ENCODE measurements at regions not wholly inside any gene's neighbourhood (a gene's known extent, or its start where the extent isn't known, plus 50 kb on each side); places are given as distances from the start of the nearest gene placed in this dataset.

DNA sequence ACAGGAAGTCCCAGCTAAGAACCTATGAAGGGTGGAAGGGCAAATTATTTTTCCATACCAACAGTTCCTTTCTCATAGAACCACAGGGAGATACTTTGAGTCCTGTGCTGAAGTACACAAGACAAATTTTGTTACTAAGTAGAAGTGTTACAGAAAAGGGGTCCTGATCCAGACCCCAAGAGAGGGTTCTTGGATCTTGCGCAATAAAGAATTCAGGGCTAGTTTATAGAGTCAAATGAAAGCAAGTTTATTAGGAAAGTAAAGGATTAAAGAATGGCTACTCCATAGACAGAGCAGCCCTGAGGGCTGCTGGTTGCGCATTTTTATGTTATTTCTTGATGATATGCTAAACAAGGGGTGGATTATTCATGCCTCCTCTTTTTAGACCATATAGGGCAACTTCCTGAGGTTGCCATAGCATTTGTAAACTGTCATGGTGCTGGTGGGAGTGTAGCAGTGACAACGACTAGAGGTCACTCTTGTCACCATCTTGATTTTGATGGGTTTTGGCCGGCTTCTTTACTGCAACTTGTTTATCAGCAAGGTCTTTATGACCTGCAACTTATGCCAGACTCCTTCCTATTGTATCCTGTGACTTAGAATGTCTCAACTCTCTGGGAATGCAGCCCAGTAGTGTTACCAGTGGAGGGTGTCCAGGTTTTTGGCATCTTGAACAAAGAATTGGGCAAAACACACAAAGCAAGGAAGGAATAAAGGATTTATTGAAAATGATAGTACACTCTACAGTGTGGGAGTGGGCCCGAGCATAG is 409.4 kb downstream of the SH2D4B start:
- TF ChIP-seq, protein P1, sequence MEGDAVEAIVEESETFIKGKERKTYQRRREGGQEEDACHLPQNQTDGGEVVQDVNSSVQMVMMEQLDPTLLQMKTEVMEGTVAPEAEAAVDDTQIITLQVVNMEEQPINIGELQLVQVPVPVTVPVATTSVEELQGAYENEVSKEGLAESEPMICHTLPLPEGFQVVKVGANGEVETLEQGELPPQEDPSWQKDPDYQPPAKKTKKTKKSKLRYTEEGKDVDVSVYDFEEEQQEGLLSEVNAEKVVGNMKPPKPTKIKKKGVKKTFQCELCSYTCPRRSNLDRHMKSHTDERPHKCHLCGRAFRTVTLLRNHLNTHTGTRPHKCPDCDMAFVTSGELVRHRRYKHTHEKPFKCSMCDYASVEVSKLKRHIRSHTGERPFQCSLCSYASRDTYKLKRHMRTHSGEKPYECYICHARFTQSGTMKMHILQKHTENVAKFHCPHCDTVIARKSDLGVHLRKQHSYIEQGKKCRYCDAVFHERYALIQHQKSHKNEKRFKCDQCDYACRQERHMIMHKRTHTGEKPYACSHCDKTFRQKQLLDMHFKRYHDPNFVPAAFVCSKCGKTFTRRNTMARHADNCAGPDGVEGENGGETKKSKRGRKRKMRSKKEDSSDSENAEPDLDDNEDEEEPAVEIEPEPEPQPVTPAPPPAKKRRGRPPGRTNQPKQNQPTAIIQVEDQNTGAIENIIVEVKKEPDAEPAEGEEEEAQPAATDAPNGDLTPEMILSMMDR (IDR thresholded peaks at IDR 0.05; ENCODE audit: low read depth, low read length, poor library complexity, severe bottlenecking): no peak
- no peak for TF ChIP-seq EZH2phosphoT487 (IDR thresholded peaks at IDR 0.05; ENCODE audit: borderline replicate concordance, low read length)

Measured in DOHH2 (cell line).